Upper lobe of left lung (tissue), 4 donors: ENCODE measurements at regions not wholly inside any gene's neighbourhood (a gene's known extent, or its start where the extent isn't known, plus 50 kb on each side); places are given as distances from the start of the nearest gene placed in this dataset.

Experiments used
- CTCF ChIP-seq, 6 experiments: fragments of 450-650 bp in 4 of 6; fragments of 200-600 bp in 2 of 6; sonication (generic) in 2 of 6; IDR thresholded peaks; one replicate each; pipeline ENCODE4 v1.5.1; 2016 to 2019; ENCODE audit warnings: antibody characterized with exemption in 6 of 6
- EP300 ChIP-seq, 4 donors: sonication (generic); formaldehyde crosslinking; IDR thresholded peaks; one replicate each; pipeline ENCODE4 v1.5.1; 2017; ENCODE audit warnings: antibody characterized with exemption in 4 of 4, control low read depth in 2 of 4
- POLR2A ChIP-seq, 4 donors: fragments of 450-650 bp; IDR thresholded peaks; one replicate each; pipeline ENCODE4 v1.5.1; 2016 to 2017; ENCODE audit warnings: antibody characterized with exemption in 4 of 4, mild to moderate bottlenecking in 2 of 4
- POLR2AphosphoS5 ChIP-seq, 2 donors: sonication (generic); formaldehyde crosslinking; IDR thresholded peaks; one replicate each; pipeline ENCODE4 v1.5.1; 2017; ENCODE audit warnings: antibody characterized with exemption in 2 of 2

- TF ChIP-seq CTCF (IDR thresholded peaks at IDR 0.05) (no peak), POLR2AphosphoS5 (IDR thresholded peaks at IDR 0.05) (no peak), POLR2A (IDR thresholded peaks at IDR 0.05) (no peak), EP300 (IDR thresholded peaks at IDR 0.05) (no peak)
These were observed 464.3 kb upstream of the ID2 start for GRCh38 chr2:8217468-8218030.
